Prostate gland (tissue), 2 donors: ENCODE measurements at regions not wholly inside any gene's neighbourhood (a gene's known extent, or its start where the extent isn't known, plus 50 kb on each side); places are given as distances from the start of the nearest gene placed in this dataset.

Source experiments
- DNase-seq: peaks from one replicate; pipeline ENCODE4 v3.0.0-alpha.2; 2019; ENCODE audit warnings: low spot score
- H3K27ac ChIP-seq, 2 donors: fragments of 200-600 bp; sonication (generic); 2 replicates each; pipeline ENCODE4 v1.5.1; 2017 to 2019
- H3K27me3 ChIP-seq: fragments of 200-600 bp; sonication (generic); replicated peaks from 2 replicates; pipeline ENCODE4 v1.5.1; 2019; ENCODE audit not compliant: insufficient read depth
- H3K36me3 ChIP-seq, 2 donors: fragments of 200-600 bp; sonication (generic); 1 replicate in 1 of 2; 2 replicates in 1 of 2; pipeline versions ENCODE4 v1.5.1 to v1.8.1; 2017 to 2019
- H3K4me1 ChIP-seq: fragments of 200-600 bp; sonication (generic); replicated peaks from 2 replicates; pipeline ENCODE4 v1.5.1; 2019
- H3K4me3 ChIP-seq, 2 donors: fragments of 200-600 bp; sonication (generic); 2 replicates each; pipeline ENCODE4 v1.5.1; 2017 to 2019
- H3K9me3 ChIP-seq: fragments of 200-600 bp; sonication (generic); 2 replicates; pipeline ENCODE4 v1.5.1; 2017
- POLR2A ChIP-seq: fragments of 450-650 bp; IDR thresholded peaks from one replicate; pipeline ENCODE4 v1.6.1; 2016; ENCODE audit warnings: antibody characterized with exemption, mild to moderate bottlenecking
- POLR2AphosphoS5 ChIP-seq: sonication (generic); formaldehyde crosslinking; IDR thresholded peaks from one replicate; pipeline ENCODE4 v1.6.1; 2017; ENCODE audit warnings: antibody characterized with exemption
- WGBS: methylation state at CpG from one replicate; pipeline ENCODE4 v1.1.5; 2018; 5-methylcytosine and 5-hydroxymethylcytosine counted together
- intact Hi-C: fragments of 100-400 bp; cut with DNase I; formaldehyde crosslinking; loops from one replicate; pipeline ENCODE4 v1.14.2; 2022
- TF ChIP-seq, protein P1 (sequence below), 4 experiments: fragments of 200-600 bp in 2 of 4; fragments of 450-650 bp in 2 of 4; sonication (generic) in 2 of 4; IDR thresholded peaks; 1 replicate in 3 of 4; 2 replicates in 1 of 4; pipeline ENCODE4 v1.5.1; 2016 to 2019; ENCODE audit warnings: antibody characterized with exemption in 4 of 4, mild to moderate bottlenecking in 2 of 4, moderate library complexity in 2 of 4

- Histone ChIP-seq H3K9me3 (no peaks in the 10 kb centered on the region), H3K27ac (no peak overlapping the region), H3K4me1 (no peaks in the 10 kb centered on the region), H3K36me3 (no peaks in the 10 kb centered on the region), H3K27me3 (no peaks in the 10 kb centered on the region), H3K4me3 (no peak overlapping the region)
- WGBS: 97% methylated on average over 3 of the region's 3 CpGs
- intact Hi-C loops: no loop called here
- no peak for DNase-seq
- TF ChIP-seq POLR2AphosphoS5 (no peak), POLR2A (no peak)
- TF ChIP-seq, protein P1, sequence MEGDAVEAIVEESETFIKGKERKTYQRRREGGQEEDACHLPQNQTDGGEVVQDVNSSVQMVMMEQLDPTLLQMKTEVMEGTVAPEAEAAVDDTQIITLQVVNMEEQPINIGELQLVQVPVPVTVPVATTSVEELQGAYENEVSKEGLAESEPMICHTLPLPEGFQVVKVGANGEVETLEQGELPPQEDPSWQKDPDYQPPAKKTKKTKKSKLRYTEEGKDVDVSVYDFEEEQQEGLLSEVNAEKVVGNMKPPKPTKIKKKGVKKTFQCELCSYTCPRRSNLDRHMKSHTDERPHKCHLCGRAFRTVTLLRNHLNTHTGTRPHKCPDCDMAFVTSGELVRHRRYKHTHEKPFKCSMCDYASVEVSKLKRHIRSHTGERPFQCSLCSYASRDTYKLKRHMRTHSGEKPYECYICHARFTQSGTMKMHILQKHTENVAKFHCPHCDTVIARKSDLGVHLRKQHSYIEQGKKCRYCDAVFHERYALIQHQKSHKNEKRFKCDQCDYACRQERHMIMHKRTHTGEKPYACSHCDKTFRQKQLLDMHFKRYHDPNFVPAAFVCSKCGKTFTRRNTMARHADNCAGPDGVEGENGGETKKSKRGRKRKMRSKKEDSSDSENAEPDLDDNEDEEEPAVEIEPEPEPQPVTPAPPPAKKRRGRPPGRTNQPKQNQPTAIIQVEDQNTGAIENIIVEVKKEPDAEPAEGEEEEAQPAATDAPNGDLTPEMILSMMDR (IDR thresholded peaks at IDR 0.05): no peak
Measured at GRCh38 chr18:44625386-44625785, 55.3 kb upstream of the SETBP1 start.

GRCh38 chr18:44626236-44626635 lies 54.5 kb upstream of the SETBP1 start:
- Histone ChIP-seq H3K36me3 (no peaks in the 10 kb centered on the region), H3K4me3 (no peak overlapping the region), H3K4me1 (no peaks in the 10 kb centered on the region), H3K27me3 (no peaks in the 10 kb centered on the region), H3K27ac (no peak overlapping the region), H3K9me3 (no peaks in the 10 kb centered on the region)
- intact Hi-C loops: no loop called here
- TF ChIP-seq, protein P1 (IDR thresholded peaks at IDR 0.05): no peak
- TF ChIP-seq POLR2AphosphoS5 (no peak), POLR2A (no peak)
- 96% methylated on average over 1 of the region's 1 CpG for WGBS
- no peak for DNase-seq

GRCh38 chr18:44626807-44627206 lies 53.9 kb upstream of the SETBP1 start:
- DNase-seq: no peak
- Histone ChIP-seq H3K27me3 (no peaks in the 10 kb centered on the region), H3K9me3 (no peaks in the 10 kb centered on the region), H3K4me1 (no peaks in the 10 kb centered on the region), H3K36me3 (no peaks in the 10 kb centered on the region), H3K4me3 (no peak overlapping the region), H3K27ac (no peak overlapping the region)
- 89% methylated on average over 2 of the region's 2 CpGs for WGBS
- TF ChIP-seq, protein P1 (IDR thresholded peaks at IDR 0.05): no peak
- TF ChIP-seq POLR2A (no peak), POLR2AphosphoS5 (no peak)
- intact Hi-C loops: no loop called here

DNA sequence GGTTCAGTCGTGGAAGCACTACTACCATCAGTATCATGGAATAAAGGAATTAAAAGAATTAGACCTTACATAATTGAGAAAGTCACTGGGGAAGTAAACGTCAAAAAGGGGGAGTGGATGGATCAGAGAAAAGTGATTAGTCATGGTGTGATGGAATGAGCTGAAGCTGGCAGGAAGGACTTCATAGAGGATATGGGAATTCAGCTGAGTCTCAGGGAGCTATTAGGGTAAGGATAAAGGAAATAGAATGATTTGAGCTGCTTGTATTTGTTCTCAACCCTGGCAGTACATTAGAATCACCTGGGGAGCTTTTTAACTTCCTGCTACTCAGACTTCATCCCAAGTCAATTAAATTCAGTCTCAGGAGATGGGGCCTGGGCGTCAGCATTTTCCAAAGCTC lies 53.4 kb upstream of the SETBP1 start:
- no peak overlapping the region for H3K27ac ChIP-seq
- no peak for DNase-seq
- H3K9me3 ChIP-seq: no peaks in the 10 kb centered on the region
- intact Hi-C loops: no loop called here
- H3K4me3 ChIP-seq: no peak overlapping the region
- H3K27me3 ChIP-seq: no peaks in the 10 kb centered on the region
- TF ChIP-seq POLR2AphosphoS5 (no peak), POLR2A (no peak)
- TF ChIP-seq, protein P1 (IDR thresholded peaks at IDR 0.05): no peak
- no peaks in the 10 kb centered on the region for H3K4me1 ChIP-seq
- 80% methylated on average over 3 of the region's 3 CpGs for WGBS
- H3K36me3 ChIP-seq: no peaks in the 10 kb centered on the region

- Histone ChIP-seq H3K4me1 (no peaks in the 10 kb centered on the region), H3K27ac (no peak overlapping the region), H3K27me3 (no peaks in the 10 kb centered on the region), H3K4me3 (no peak overlapping the region), H3K36me3 (no peaks in the 10 kb centered on the region), H3K9me3 (no peaks in the 10 kb centered on the region)
- intact Hi-C loops: no loop called here
- WGBS: 36% methylated on average over 1 of the region's 1 CpG
- no peak for DNase-seq
- TF ChIP-seq POLR2A: no peak
Measured at GRCh38 chr18:44629406-44629805, 51.3 kb upstream of the SETBP1 start.
